WTC11 (cell line): ENCODE measurements at regions not wholly inside any gene's neighbourhood (a gene's known extent, or its start where the extent isn't known, plus 50 kb on each side); places are given as distances from the start of the nearest gene placed in this dataset.

ENCODE experiments used
- EMX1 ChIP-seq: fragments of 250-450 bp; sonication (Bioruptor Pico); IDR thresholded peaks from 2 replicates; pipeline ENCODE4 v1.8.0; 2021; ENCODE audit warnings: mild to moderate bottlenecking
- RORB ChIP-seq: fragments of 250-450 bp; sonication (Bioruptor Pico); IDR thresholded peaks from 2 replicates; pipeline ENCODE4 v1.9.0; 2021; ENCODE audit warnings: mild to moderate bottlenecking
- SP1 ChIP-seq: sonication (generic); formaldehyde crosslinking; conservative IDR thresholded peaks from 2 replicates; pipeline ENCODE4 v1.8.1; 2022; ENCODE audit warnings: missing genetic modification reagents
- TF ChIP-seq, protein P1 (sequence below): sonication (generic); formaldehyde crosslinking; IDR thresholded peaks from 2 replicates; pipeline ENCODE4 v1.8.0; 2023; ENCODE audit warnings: mild to moderate bottlenecking, missing genetic modification reagents
- TF ChIP-seq, protein P2 (sequence below): sonication (generic); formaldehyde crosslinking; IDR thresholded peaks from 2 replicates; pipeline ENCODE4 v1.8.0; 2022; ENCODE audit warnings: missing genetic modification reagents
- TF ChIP-seq, protein P3 (sequence below): fragments of 200-600 bp; IDR thresholded peaks from 2 replicates; pipeline ENCODE4 v1.8.0; 2022; ENCODE audit warnings: antibody characterized with exemption

DNA sequence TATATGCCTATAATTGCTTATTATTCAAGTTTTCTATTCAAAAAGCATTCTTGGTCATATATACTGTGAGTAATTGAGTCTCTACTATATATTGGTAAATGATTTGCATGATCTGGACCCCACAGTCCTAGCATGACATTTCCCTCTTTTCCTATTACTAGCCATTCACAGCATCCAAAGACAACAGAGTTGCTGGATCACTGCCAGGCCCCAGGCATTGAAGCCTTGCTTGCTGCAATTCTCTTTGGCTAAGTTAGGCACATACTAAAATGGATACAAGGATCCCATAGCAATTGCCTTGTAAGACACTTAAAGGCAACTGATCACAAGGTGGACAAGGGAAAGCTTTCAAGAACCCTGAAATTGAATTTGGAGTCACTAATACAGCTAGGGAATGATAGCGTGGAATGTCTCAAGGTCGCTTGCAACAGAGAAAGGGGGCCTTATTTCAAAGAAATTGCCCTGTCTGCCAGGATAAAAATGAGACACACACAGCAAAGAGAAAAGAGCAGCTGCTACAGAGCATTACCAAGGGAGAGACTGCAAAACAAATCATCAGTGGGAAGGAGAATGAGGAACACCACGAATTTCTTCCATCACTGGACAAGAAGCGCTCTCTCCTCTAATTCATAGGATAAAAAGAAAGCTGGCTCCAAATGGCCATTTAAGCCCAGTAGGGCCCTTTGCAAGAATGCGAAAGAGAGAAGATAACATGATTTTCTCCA, 77.1 kb upstream of the EPHA4 start:
- TF ChIP-seq, protein P1, sequence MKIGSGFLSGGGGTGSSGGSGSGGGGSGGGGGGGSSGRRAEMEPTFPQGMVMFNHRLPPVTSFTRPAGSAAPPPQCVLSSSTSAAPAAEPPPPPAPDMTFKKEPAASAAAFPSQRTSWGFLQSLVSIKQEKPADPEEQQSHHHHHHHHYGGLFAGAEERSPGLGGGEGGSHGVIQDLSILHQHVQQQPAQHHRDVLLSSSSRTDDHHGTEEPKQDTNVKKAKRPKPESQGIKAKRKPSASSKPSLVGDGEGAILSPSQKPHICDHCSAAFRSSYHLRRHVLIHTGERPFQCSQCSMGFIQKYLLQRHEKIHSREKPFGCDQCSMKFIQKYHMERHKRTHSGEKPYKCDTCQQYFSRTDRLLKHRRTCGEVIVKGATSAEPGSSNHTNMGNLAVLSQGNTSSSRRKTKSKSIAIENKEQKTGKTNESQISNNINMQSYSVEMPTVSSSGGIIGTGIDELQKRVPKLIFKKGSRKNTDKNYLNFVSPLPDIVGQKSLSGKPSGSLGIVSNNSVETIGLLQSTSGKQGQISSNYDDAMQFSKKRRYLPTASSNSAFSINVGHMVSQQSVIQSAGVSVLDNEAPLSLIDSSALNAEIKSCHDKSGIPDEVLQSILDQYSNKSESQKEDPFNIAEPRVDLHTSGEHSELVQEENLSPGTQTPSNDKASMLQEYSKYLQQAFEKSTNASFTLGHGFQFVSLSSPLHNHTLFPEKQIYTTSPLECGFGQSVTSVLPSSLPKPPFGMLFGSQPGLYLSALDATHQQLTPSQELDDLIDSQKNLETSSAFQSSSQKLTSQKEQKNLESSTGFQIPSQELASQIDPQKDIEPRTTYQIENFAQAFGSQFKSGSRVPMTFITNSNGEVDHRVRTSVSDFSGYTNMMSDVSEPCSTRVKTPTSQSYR (CRISPR knock-in tag) = no peak
- TF ChIP-seq SP1 (CRISPR knock-in tag) (no peak), EMX1 (no peak), RORB (CRISPR knock-in tag) (no peak)
- TF ChIP-seq, protein P2, sequence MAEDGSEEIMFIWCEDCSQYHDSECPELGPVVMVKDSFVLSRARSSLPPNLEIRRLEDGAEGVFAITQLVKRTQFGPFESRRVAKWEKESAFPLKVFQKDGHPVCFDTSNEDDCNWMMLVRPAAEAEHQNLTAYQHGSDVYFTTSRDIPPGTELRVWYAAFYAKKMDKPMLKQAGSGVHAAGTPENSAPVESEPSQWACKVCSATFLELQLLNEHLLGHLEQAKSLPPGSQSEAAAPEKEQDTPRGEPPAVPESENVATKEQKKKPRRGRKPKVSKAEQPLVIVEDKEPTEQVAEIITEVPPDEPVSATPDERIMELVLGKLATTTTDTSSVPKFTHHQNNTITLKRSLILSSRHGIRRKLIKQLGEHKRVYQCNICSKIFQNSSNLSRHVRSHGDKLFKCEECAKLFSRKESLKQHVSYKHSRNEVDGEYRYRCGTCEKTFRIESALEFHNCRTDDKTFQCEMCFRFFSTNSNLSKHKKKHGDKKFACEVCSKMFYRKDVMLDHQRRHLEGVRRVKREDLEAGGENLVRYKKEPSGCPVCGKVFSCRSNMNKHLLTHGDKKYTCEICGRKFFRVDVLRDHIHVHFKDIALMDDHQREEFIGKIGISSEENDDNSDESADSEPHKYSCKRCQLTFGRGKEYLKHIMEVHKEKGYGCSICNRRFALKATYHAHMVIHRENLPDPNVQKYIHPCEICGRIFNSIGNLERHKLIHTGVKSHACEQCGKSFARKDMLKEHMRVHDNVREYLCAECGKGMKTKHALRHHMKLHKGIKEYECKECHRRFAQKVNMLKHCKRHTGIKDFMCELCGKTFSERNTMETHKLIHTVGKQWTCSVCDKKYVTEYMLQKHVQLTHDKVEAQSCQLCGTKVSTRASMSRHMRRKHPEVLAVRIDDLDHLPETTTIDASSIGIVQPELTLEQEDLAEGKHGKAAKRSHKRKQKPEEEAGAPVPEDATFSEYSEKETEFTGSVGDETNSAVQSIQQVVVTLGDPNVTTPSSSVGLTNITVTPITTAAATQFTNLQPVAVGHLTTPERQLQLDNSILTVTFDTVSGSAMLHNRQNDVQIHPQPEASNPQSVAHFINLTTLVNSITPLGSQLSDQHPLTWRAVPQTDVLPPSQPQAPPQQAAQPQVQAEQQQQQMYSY (CRISPR knock-in tag) = no peak
- TF ChIP-seq, protein P3, sequence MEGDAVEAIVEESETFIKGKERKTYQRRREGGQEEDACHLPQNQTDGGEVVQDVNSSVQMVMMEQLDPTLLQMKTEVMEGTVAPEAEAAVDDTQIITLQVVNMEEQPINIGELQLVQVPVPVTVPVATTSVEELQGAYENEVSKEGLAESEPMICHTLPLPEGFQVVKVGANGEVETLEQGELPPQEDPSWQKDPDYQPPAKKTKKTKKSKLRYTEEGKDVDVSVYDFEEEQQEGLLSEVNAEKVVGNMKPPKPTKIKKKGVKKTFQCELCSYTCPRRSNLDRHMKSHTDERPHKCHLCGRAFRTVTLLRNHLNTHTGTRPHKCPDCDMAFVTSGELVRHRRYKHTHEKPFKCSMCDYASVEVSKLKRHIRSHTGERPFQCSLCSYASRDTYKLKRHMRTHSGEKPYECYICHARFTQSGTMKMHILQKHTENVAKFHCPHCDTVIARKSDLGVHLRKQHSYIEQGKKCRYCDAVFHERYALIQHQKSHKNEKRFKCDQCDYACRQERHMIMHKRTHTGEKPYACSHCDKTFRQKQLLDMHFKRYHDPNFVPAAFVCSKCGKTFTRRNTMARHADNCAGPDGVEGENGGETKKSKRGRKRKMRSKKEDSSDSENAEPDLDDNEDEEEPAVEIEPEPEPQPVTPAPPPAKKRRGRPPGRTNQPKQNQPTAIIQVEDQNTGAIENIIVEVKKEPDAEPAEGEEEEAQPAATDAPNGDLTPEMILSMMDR = no peak
